K562 (cell line): ENCODE measurements at regions not wholly inside any gene's neighbourhood (a gene's known extent, or its start where the extent isn't known, plus 50 kb on each side); places are given as distances from the start of the nearest gene placed in this dataset.

Experiments
- ELK3 ChIP-seq: fragments of 450-650 bp; formaldehyde crosslinking; IDR thresholded peaks from 2 replicates; pipeline ENCODE4 v1.4.0; 2020; ENCODE audit warnings: mild to moderate bottlenecking
- IRF2 ChIP-seq: sonication (generic); formaldehyde crosslinking; IDR thresholded peaks from 2 replicates; pipeline ENCODE4 v1.8.1; 2022; ENCODE audit warnings: mild to moderate bottlenecking, missing genetic modification reagents
- PTBP1 ChIP-seq: fragments of 200-400 bp; formaldehyde crosslinking; IDR thresholded peaks from 2 replicates; pipeline ENCODE4 v1.6.1; 2017; ENCODE audit warnings: low read depth, low read length

- TF ChIP-seq IRF2 (no peak), PTBP1 (no peak), ELK3 (no peak)
Observed at GRCh38 chr18:67281746-67282145, 234.8 kb downstream of the DSEL start.
